Lung (tissue), 11 donors: ENCODE measurements at regions not wholly inside any gene's neighbourhood (a gene's known extent, or its start where the extent isn't known, plus 50 kb on each side); places are given as distances from the start of the nearest gene placed in this dataset.

Source experiments
- ATAC-seq: fragments of 200-7000 bp; cut with Tn5 transposase; one replicate; pipeline ENCODE4 v1.9.1; 2020; ENCODE audit warnings: moderate number of reproducible peaks; ENCODE audit not compliant: insufficient read depth, low FRiP score
- DNase-seq, 3 donors: peaks; one replicate each; pipeline ENCODE4 v3.0.0-alpha.2; 2013 to 2017
- H3K27ac ChIP-seq, 2 donors: one replicate each; pipeline ENCODE4 v1.5.1; 2013; ENCODE audit warnings: mild to moderate bottlenecking in 2 of 2, moderate library complexity in 2 of 2, control low read depth in 1 of 2, inconsistent platforms in 1 of 2, low read depth in 1 of 2, low read length in 1 of 2
- H3K27me3 ChIP-seq, 3 donors: one replicate each; pipeline ENCODE4 v1.5.1; 2013; ENCODE audit warnings: low read length in 2 of 3; ENCODE audit not compliant: control insufficient read depth in 3 of 3, insufficient read depth in 3 of 3
- H3K36me3 ChIP-seq, 4 donors: one replicate each; pipeline ENCODE4 v1.5.1; 2013; ENCODE audit warnings: low read length in 4 of 4, mild to moderate bottlenecking in 1 of 4, moderate library complexity in 1 of 4; ENCODE audit not compliant: control insufficient read depth in 4 of 4, insufficient read depth in 4 of 4
- H3K4me1 ChIP-seq, 5 donors: one replicate each; pipeline ENCODE4 v1.5.1; 2013; ENCODE audit warnings: low read length in 5 of 5, mild to moderate bottlenecking in 2 of 5, moderate library complexity in 1 of 5; ENCODE audit not compliant: control insufficient read depth in 5 of 5, insufficient read depth in 5 of 5
- H3K4me3 ChIP-seq: one replicate; pipeline ENCODE4 v1.5.1; 2013; ENCODE audit warnings: mild to moderate bottlenecking, control low read depth, moderate library complexity
- H3K9ac ChIP-seq, 2 donors: one replicate each; pipeline ENCODE4 v1.5.1; 2013; ENCODE audit warnings: low read length in 2 of 2, control low read depth in 1 of 2; ENCODE audit not compliant: insufficient read depth in 1 of 2
- H3K9me3 ChIP-seq, 4 donors: one replicate each; pipeline ENCODE4 v1.5.1; 2013; ENCODE audit warnings: low read length in 3 of 4, mild to moderate bottlenecking in 1 of 4, moderate library complexity in 1 of 4; ENCODE audit not compliant: control insufficient read depth in 4 of 4, insufficient read depth in 3 of 4
- CTCF ChIP-seq: IDR thresholded peaks from 2 replicates; pipeline ENCODE4 v1.5.1; 2012; ENCODE audit warnings: mild to moderate bottlenecking; ENCODE audit errors: control extremely low read depth, extremely low read depth
- WGBS, 2 donors: extraction: QIAGEN DNeasy Blood & Tissue Kit; methylation state at CpG; one replicate each; pipeline ENCODE4 v1.1.7; 2013; 5-methylcytosine and 5-hydroxymethylcytosine counted together
- donor health status: control.
- donor health status: control.
- donor health status: Bipolar disorder and iron deficiency.
- donor health status: healthy.
- donor health status: DM: yes; HTN: yes; CAD: no.

GRCh38 chr2:21301871-21302455 lies 178.2 kb downstream of the TDRD15 start:
- no peaks in the 10 kb centered on the region for H3K9me3 ChIP-seq
- DNase-seq (no peak), ATAC-seq (no peak)
- H3K27ac ChIP-seq = no peak overlapping the region
- H3K36me3 ChIP-seq = no peaks in the 10 kb centered on the region
- no peak overlapping the region for H3K4me3 ChIP-seq
- WGBS, 2 donors = 44 to 51% methylated on average over 1 of the region's 1 CpG
- peaks cover 0 to 3% (median 0%) of the 10 kb centered on the region in 5 donors for H3K4me1 ChIP-seq
- H3K27me3 ChIP-seq = peaks cover 0 to 2% (median 0%) of the 10 kb centered on the region in 3 donors
- no peak overlapping the region for H3K9ac ChIP-seq
- TF ChIP-seq CTCF = no peak

- DNase-seq (no peak), ATAC-seq (no peak)
- Histone ChIP-seq H3K36me3 (no peaks in the 10 kb centered on the region), H3K9me3 (no peaks in the 10 kb centered on the region), H3K27me3 (peaks cover 0 to 2% (median 0%) of the 10 kb centered on the region in 3 donors), H3K4me3 (no peak overlapping the region), H3K4me1 (peaks cover 0 to 3% (median 0%) of the 10 kb centered on the region in 5 donors), H3K27ac (no peak overlapping the region), H3K9ac (no peak overlapping the region)
- TF ChIP-seq CTCF = no peak
- 87 to 90% methylated on average over 1 of the region's 1 CpG for WGBS, 2 donors
These were observed 180.1 kb downstream of the TDRD15 start for GRCh38 chr2:21303876-21304275.

GRCh38 chr2:21305581-21305980 lies 181.8 kb downstream of the TDRD15 start:
- Histone ChIP-seq H3K36me3 (no peaks in the 10 kb centered on the region), H3K4me1 (peaks cover 0 to 3% (median 0%) of the 10 kb centered on the region in 5 donors), H3K27ac (no peak overlapping the region), H3K4me3 (no peak overlapping the region), H3K9ac (no peak overlapping the region), H3K9me3 (no peaks in the 10 kb centered on the region), H3K27me3 (peaks cover 0 to 2% (median 0%) of the 10 kb centered on the region in 3 donors)
- 91 to 95% methylated on average over 3 of the region's 3 CpGs for WGBS, 2 donors
- DNase-seq (no peak), ATAC-seq (no peak)
- TF ChIP-seq CTCF = no peak

- H3K9ac ChIP-seq = no peak overlapping the region
- no peaks in the 10 kb centered on the region for H3K9me3 ChIP-seq
- H3K4me3 ChIP-seq = no peak overlapping the region
- H3K27me3 ChIP-seq = peaks cover 0 to 2% (median 0%) of the 10 kb centered on the region in 3 donors
- DNase-seq (no peak), ATAC-seq (no peak)
- TF ChIP-seq CTCF = no peak
- 44% methylated on average over 2 of the region's 2 CpGs for WGBS, 2 donors
- H3K27ac ChIP-seq = no peak overlapping the region
- peaks cover 0 to 3% (median 0%) of the 10 kb centered on the region in 5 donors for H3K4me1 ChIP-seq
- H3K36me3 ChIP-seq = no peaks in the 10 kb centered on the region
These were observed 182.5 kb downstream of the TDRD15 start for GRCh38 chr2:21306235-21306634.
